ENCODE measurements at regions not wholly inside any gene's neighbourhood (a gene's known extent, or its start where the extent isn't known, plus 50 kb on each side); places are given as distances from the start of the nearest gene placed in this dataset.

DNA sequence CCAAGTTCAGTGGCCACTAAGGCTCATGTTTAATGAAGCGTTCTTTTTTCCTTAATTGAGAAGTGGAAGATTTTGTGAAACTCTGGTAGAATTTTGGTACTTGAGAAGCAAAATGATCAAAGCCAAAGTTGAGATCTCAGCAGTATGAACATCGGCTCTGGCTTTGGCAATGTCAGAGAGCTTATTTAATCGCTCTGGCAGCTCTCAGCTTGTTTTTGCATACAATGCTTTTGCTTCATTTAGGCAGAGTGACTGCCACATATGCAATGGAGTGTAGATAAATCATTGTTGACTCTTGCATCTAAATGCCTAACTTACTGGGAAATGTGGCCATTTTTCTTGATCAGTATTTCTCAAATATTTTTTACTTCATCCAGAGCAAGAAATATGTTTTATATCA lies 135.7 kb downstream of the AASDH start:
- Histone ChIP-seq H3K4ac (ENCODE audit: low read depth, low read length) (no peak overlapping the region), H3K14ac (ENCODE audit: low read length) (no peak overlapping the region), H3K23ac (ENCODE audit: low read length) (no peak overlapping the region), H3K79me2 (ENCODE audit: control insufficient read depth, insufficient read depth, low read length, poor library complexity) (no peaks in the 10 kb centered on the region), H3K9me3 (ENCODE audit: insufficient read depth, low read depth, low read length) (peaks cover 2% of the 10 kb centered on the region), H3K4me3 (ENCODE audit: low read depth, low read length) (no peak overlapping the region), H3K27ac (ENCODE audit: low read depth, low read length) (no peak overlapping the region), H2AFZ (ENCODE audit: insufficient read depth, low read length, poor library complexity) (no peak overlapping the region), H2AK5ac (ENCODE audit: low read length) (no peak overlapping the region), H2BK5ac (ENCODE audit: low read depth, low read length, poor library complexity) (no peak overlapping the region), H4K12ac (ENCODE audit: low read depth, low read length) (no peak overlapping the region), H3K18ac (ENCODE audit: low read length) (no peak overlapping the region), H3K27me3 (ENCODE audit: insufficient read depth, low read length) (no peaks in the 10 kb centered on the region), H3K4me1 (ENCODE audit: control insufficient read depth in 1 of 2, insufficient read depth in 2 of 2, low read length in 2 of 2) (peaks cover 0 to 8% of the 10 kb centered on the region in 2 experiments), H3K79me1 (ENCODE audit: low read length) (no peaks in the 10 kb centered on the region), H3K36me3 (ENCODE audit: control insufficient read depth in 1 of 2, insufficient read depth in 2 of 2, low read length in 2 of 2) (no peaks in the 10 kb centered on the region), H4K8ac (ENCODE audit: low read depth, low read length) (no peak overlapping the region), H2BK12ac (ENCODE audit: low read length) (no peak overlapping the region), H4K91ac (ENCODE audit: low read depth, low read length) (no peak overlapping the region), H2BK120ac (ENCODE audit: insufficient read depth, low read length, poor library complexity) (no peak overlapping the region), H3K4me2 (ENCODE audit: low read length) (no peak overlapping the region), H3K9ac (ENCODE audit: low read length) (no peak overlapping the region)
- DNase-seq, result no peak
- no CpG with 5 or more reads among the region's 3 CpGs for WGBS (ENCODE audit: extremely low coverage, insufficient coverage, insufficient read length)

DNA sequence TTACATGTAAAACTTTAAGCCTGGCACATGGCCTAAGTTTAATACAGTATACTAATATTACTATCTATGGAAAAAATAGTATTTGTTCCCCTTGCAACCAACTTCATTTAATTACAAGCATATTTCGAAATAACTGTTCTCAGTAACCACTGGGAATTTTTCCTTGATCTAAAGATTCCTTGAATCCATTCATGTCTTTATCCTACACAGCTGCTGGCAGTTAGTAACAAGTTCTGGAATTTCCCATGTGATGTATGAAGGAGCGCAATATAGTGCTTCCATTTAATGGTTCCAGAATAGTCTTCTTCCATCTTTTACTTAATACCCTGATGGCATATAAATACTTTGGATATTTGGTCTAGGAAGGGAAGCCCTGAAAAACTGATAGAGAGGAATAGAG lies 136.5 kb downstream of the AASDH start:
- Histone ChIP-seq H2AK5ac (ENCODE audit: low read length) (no peak overlapping the region), H2BK120ac (ENCODE audit: insufficient read depth, low read length, poor library complexity) (no peak overlapping the region), H3K27me3 (ENCODE audit: insufficient read depth, low read length) (no peaks in the 10 kb centered on the region), H3K14ac (ENCODE audit: low read length) (no peak overlapping the region), H3K9me3 (ENCODE audit: insufficient read depth, low read depth, low read length) (peaks cover under 1% of the 10 kb centered on the region), H3K4me2 (ENCODE audit: low read length) (no peak overlapping the region), H3K4me3 (ENCODE audit: low read depth, low read length) (no peak overlapping the region), H3K23ac (ENCODE audit: low read length) (no peak overlapping the region), H2BK5ac (ENCODE audit: low read depth, low read length, poor library complexity) (no peak overlapping the region), H3K4me1 (ENCODE audit: control insufficient read depth in 1 of 2, insufficient read depth in 2 of 2, low read length in 2 of 2) (peaks cover 0 to 13% of the 10 kb centered on the region in 2 experiments), H4K91ac (ENCODE audit: low read depth, low read length) (no peak overlapping the region), H3K79me2 (ENCODE audit: control insufficient read depth, insufficient read depth, low read length, poor library complexity) (no peaks in the 10 kb centered on the region), H3K18ac (ENCODE audit: low read length) (no peak overlapping the region), H4K12ac (ENCODE audit: low read depth, low read length) (no peak overlapping the region), H3K27ac (ENCODE audit: low read depth, low read length) (no peak overlapping the region), H3K79me1 (ENCODE audit: low read length) (no peaks in the 10 kb centered on the region), H2AFZ (ENCODE audit: insufficient read depth, low read length, poor library complexity) (no peak overlapping the region), H3K9ac (ENCODE audit: low read length) (no peak overlapping the region), H2BK12ac (ENCODE audit: low read length) (no peak overlapping the region), H3K4ac (ENCODE audit: low read depth, low read length) (no peak overlapping the region), H3K36me3 (ENCODE audit: control insufficient read depth in 1 of 2, insufficient read depth in 2 of 2, low read length in 2 of 2) (no peaks in the 10 kb centered on the region), H4K8ac (ENCODE audit: low read depth, low read length) (no peak overlapping the region)
- DNase-seq, result peak; percentile 22 to 63
- no CpG with 5 or more reads among the region's 2 CpGs for WGBS (ENCODE audit: extremely low coverage, insufficient coverage, insufficient read length)

DNA sequence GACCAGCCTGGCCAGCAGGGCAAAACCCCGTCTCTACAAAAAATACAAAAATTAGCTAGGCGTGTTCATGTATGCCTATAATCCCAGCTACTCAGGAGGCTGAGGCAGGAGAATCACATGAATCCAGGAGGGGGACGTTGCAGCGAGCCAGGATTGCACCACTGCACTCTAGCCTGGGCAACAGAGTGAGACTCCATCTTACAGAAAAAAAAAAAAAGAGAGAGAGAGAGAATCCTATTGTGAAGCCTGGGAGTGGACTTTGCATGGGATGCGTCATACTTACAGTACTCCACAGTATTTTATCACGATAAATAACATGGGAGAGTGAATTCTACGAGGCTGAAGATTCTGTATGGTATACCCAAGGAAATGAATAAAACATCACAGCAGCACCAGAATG lies 139.6 kb downstream of the AASDH start:
- H3K27me3 ChIP-seq (ENCODE audit: insufficient read depth, low read length), result no peaks in the 10 kb centered on the region
- H3K79me2 ChIP-seq (ENCODE audit: control insufficient read depth, insufficient read depth, low read length, poor library complexity), result no peaks in the 10 kb centered on the region
- H4K91ac ChIP-seq (ENCODE audit: low read depth, low read length), result no peak overlapping the region
- no peak overlapping the region for H3K23ac ChIP-seq (ENCODE audit: low read length)
- no peak overlapping the region for H2BK120ac ChIP-seq (ENCODE audit: insufficient read depth, low read length, poor library complexity)
- H3K4me1 ChIP-seq (ENCODE audit: control insufficient read depth in 1 of 2, insufficient read depth in 2 of 2, low read length in 2 of 2), result peaks cover 4 to 18% of the 10 kb centered on the region in 2 experiments
- H4K12ac ChIP-seq (ENCODE audit: low read depth, low read length), result no peak overlapping the region
- no peak overlapping the region for H3K18ac ChIP-seq (ENCODE audit: low read length)
- no peak overlapping the region for H2BK12ac ChIP-seq (ENCODE audit: low read length)
- peaks cover 3% of the 10 kb centered on the region for H3K79me1 ChIP-seq (ENCODE audit: low read length)
- WGBS (ENCODE audit: extremely low coverage, insufficient coverage, insufficient read length), result no CpG with 5 or more reads among the region's 7 CpGs
- no peak overlapping the region for H3K14ac ChIP-seq (ENCODE audit: low read length)
- no peak overlapping the region for H3K4me2 ChIP-seq (ENCODE audit: low read length)
- no peak overlapping the region for H3K27ac ChIP-seq (ENCODE audit: low read depth, low read length)
- no peak overlapping the region for H3K9ac ChIP-seq (ENCODE audit: low read length)
- no peaks in the 10 kb centered on the region for H3K9me3 ChIP-seq (ENCODE audit: insufficient read depth, low read depth, low read length)
- no peak overlapping the region for H4K8ac ChIP-seq (ENCODE audit: low read depth, low read length)
- H2AK5ac ChIP-seq (ENCODE audit: low read length), result no peak overlapping the region
- H3K4ac ChIP-seq (ENCODE audit: low read depth, low read length), result no peak overlapping the region
- no peak for DNase-seq
- no peaks in the 10 kb centered on the region for H3K36me3 ChIP-seq (ENCODE audit: control insufficient read depth in 1 of 2, insufficient read depth in 2 of 2, low read length in 2 of 2)
- no peak overlapping the region for H2BK5ac ChIP-seq (ENCODE audit: low read depth, low read length, poor library complexity)
- no peak overlapping the region for H3K4me3 ChIP-seq (ENCODE audit: low read depth, low read length)
- H2AFZ ChIP-seq (ENCODE audit: insufficient read depth, low read length, poor library complexity), result no peak overlapping the region

DNA sequence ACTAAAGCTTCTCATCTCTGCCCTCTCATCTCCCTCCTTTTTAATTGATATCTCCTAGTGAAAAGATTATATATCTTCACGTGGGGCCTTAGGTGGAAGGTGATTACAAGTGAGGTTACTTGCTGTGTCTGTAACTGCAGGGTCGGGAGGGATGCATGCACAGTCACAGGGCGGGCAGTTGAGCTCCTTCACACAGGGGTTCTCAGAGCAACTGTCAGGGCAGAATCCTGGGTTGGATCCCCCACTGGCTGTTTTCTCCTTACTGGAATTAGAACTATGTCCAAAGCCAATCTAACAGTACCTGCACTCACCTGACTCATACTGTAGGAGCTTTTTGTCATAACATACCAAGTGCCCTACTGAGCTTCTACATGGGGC lies 141.1 kb downstream of the AASDH start:
- no peaks in the 10 kb centered on the region for H3K36me3 ChIP-seq (ENCODE audit: control insufficient read depth in 1 of 2, insufficient read depth in 2 of 2, low read length in 2 of 2)
- H2AFZ ChIP-seq (ENCODE audit: insufficient read depth, low read length, poor library complexity), result no peak overlapping the region
- no peaks in the 10 kb centered on the region for H3K9me3 ChIP-seq (ENCODE audit: insufficient read depth, low read depth, low read length)
- no peak overlapping the region for H4K12ac ChIP-seq (ENCODE audit: low read depth, low read length)
- no peaks in the 10 kb centered on the region for H3K79me2 ChIP-seq (ENCODE audit: control insufficient read depth, insufficient read depth, low read length, poor library complexity)
- H3K27ac ChIP-seq (ENCODE audit: low read depth, low read length), result no peak overlapping the region
- H2BK12ac ChIP-seq (ENCODE audit: low read length), result no peak overlapping the region
- H3K14ac ChIP-seq (ENCODE audit: low read length), result no peak overlapping the region
- H3K18ac ChIP-seq (ENCODE audit: low read length), result no peak overlapping the region
- H4K91ac ChIP-seq (ENCODE audit: low read depth, low read length), result no peak overlapping the region
- H3K4me2 ChIP-seq (ENCODE audit: low read length), result no peak overlapping the region
- no peak overlapping the region for H2BK5ac ChIP-seq (ENCODE audit: low read depth, low read length, poor library complexity)
- H3K4me1 ChIP-seq (ENCODE audit: control insufficient read depth in 1 of 2, insufficient read depth in 2 of 2, low read length in 2 of 2), result peaks cover 10 to 24% of the 10 kb centered on the region in 2 experiments
- no peak overlapping the region for H3K4ac ChIP-seq (ENCODE audit: low read depth, low read length)
- DNase-seq, result peak in 1 of 2 donors; percentile 10
- no peak overlapping the region for H4K8ac ChIP-seq (ENCODE audit: low read depth, low read length)
- H3K9ac ChIP-seq (ENCODE audit: low read length), result no peak overlapping the region
- H2BK120ac ChIP-seq (ENCODE audit: insufficient read depth, low read length, poor library complexity), result no peak overlapping the region
- no CpG with 5 or more reads among the region's 3 CpGs for WGBS (ENCODE audit: extremely low coverage, insufficient coverage, insufficient read length)
- no peaks in the 10 kb centered on the region for H3K27me3 ChIP-seq (ENCODE audit: insufficient read depth, low read length)
- H3K79me1 ChIP-seq (ENCODE audit: low read length), result peaks cover 4% of the 10 kb centered on the region
- H3K23ac ChIP-seq (ENCODE audit: low read length), result no peak overlapping the region
- no peak overlapping the region for H3K4me3 ChIP-seq (ENCODE audit: low read depth, low read length)
- no peak overlapping the region for H2AK5ac ChIP-seq (ENCODE audit: low read length)
